H1 (cell line): ENCODE measurements at regions not wholly inside any gene's neighbourhood (a gene's known extent, or its start where the extent isn't known, plus 50 kb on each side); places are given as distances from the start of the nearest gene placed in this dataset.

Source experiments
- CTCF ChIA-PET: fragments of 300-600 bp; sonication (Branson Sonifier 250); formaldehyde crosslinking; loops from one replicate; lab custom pipeline; 2021; ENCODE audit not compliant: partially characterized antibody; lab: Charles Lee
- POLR2A ChIA-PET: fragments of 300-600 bp; sonication (Branson Sonifier 250); formaldehyde crosslinking; loops from one replicate; lab custom pipeline; 2021; ENCODE audit warnings: inconsistent platforms; ENCODE audit not compliant: partially characterized antibody; lab: Charles Lee
- DNase-seq, 2 experiments: peaks; one replicate each; pipeline versions ENCODE4 v3.0.0 to v3.0.0-alpha.2; 2010 to 2022; ENCODE audit warnings: low spot score in 2 of 2, low read depth in 1 of 2, mixed read lengths in 1 of 2
- FAIRE-seq: peaks from 2 replicates; lab custom pipeline; 2011; peaks lifted over from hg19 to GRCh38; lab: Jason Lieb, UNC
- H2AFZ ChIP-seq: 2 replicates; pipeline ENCODE4 v1.8.1; 2012; ENCODE audit warnings: low read length, inconsistent platforms
- H2AK5ac ChIP-seq: 2 replicates; pipeline ENCODE4 v1.6.1; 2013; ENCODE audit warnings: low read depth, low read length
- H2BK120ac ChIP-seq: replicated peaks from 2 replicates; pipeline ENCODE3; 2013; ENCODE audit warnings: low read depth, low read length, inconsistent platforms
- H2BK12ac ChIP-seq: 2 replicates; pipeline ENCODE4 v1.6.1; 2013; ENCODE audit warnings: low read depth, low read length
- H2BK15ac ChIP-seq: 2 replicates; pipeline ENCODE4 v1.6.1; 2013; ENCODE audit warnings: low read length
- H2BK20ac ChIP-seq: 2 replicates; pipeline ENCODE4 v1.6.1; 2013; ENCODE audit warnings: low read length
- H2BK5ac ChIP-seq: 2 replicates; pipeline ENCODE4 v1.6.1; 2013; ENCODE audit warnings: low read depth, low read length
- H3K14ac ChIP-seq: 2 replicates; pipeline ENCODE4 v1.6.1; 2013; ENCODE audit warnings: inconsistent platforms; ENCODE audit not compliant: insufficient read length
- H3K18ac ChIP-seq: 2 replicates; pipeline ENCODE4 v1.6.1; 2013; ENCODE audit warnings: low read length; ENCODE audit errors: extremely low read depth
- H3K23ac ChIP-seq: 2 replicates; pipeline ENCODE4 v1.6.1; 2013; ENCODE audit warnings: inconsistent platforms; ENCODE audit not compliant: insufficient read length
- H3K23me2 ChIP-seq: 2 replicates; pipeline ENCODE4 v1.6.1; 2013; ENCODE audit warnings: low read depth, low read length
- H3K27ac ChIP-seq: 2 replicates; pipeline ENCODE4 v1.6.1; 2011; ENCODE audit warnings: low read depth, low read length, inconsistent platforms
- H3K27me3 ChIP-seq, 4 experiments: replicated peaks in 1 of 4; 1 replicate in 1 of 4; 2 replicates in 3 of 4; pipeline versions ENCODE4 v1.6.1 to v1.8.1; 2011 to 2013; ENCODE audit warnings: low read length in 3 of 4, mild to moderate bottlenecking in 3 of 4, inconsistent platforms in 2 of 4, mixed read lengths in 2 of 4, moderate library complexity in 1 of 4; ENCODE audit not compliant: control insufficient read depth in 3 of 4, insufficient read depth in 3 of 4; ENCODE audit errors: extremely low read depth in 1 of 4
- H3K36me3 ChIP-seq, 4 experiments: 2 replicates each; pipeline versions ENCODE4 v1.6.1 to v1.8.1; 2011 to 2013; ENCODE audit warnings: mild to moderate bottlenecking in 4 of 4, low read length in 3 of 4, moderate library complexity in 2 of 4, control low read depth in 1 of 4, inconsistent platforms in 1 of 4; ENCODE audit not compliant: insufficient read depth in 4 of 4, control insufficient read depth in 2 of 4
- H3K4ac ChIP-seq: replicated peaks from 2 replicates; pipeline ENCODE3; 2013; ENCODE audit warnings: low read length, low read depth, mixed read lengths, inconsistent platforms; ENCODE audit not compliant: insufficient read length
- H3K4me1 ChIP-seq, 4 experiments: replicated peaks in 1 of 4; 1 replicate in 1 of 4; 2 replicates in 3 of 4; pipeline versions ENCODE4 v1.6.1 to v1.8.1; 2011 to 2013; ENCODE audit warnings: low read length in 3 of 4, inconsistent platforms in 2 of 4, mixed read lengths in 1 of 4; ENCODE audit not compliant: insufficient read depth in 4 of 4, control insufficient read depth in 3 of 4
- H3K4me2 ChIP-seq, 2 experiments: 2 replicates each; pipeline versions ENCODE4 v1.6.1 to v1.8.1; 2011 to 2013; ENCODE audit warnings: low read depth in 2 of 2, low read length in 2 of 2, control low read depth in 1 of 2, inconsistent platforms in 1 of 2, mild to moderate bottlenecking in 1 of 2; ENCODE audit not compliant: insufficient read depth in 1 of 2
- H3K4me3 ChIP-seq, 4 experiments: fragments of 200-600, 300-600 bp in 1 of 4; sonication (generic), shearing (Covaris generic), sonication (Bioruptor Twin) in 1 of 4; 2 replicates each; pipeline versions ENCODE4 v1.5.1 to v1.8.1; 2011 to 2016; ENCODE audit warnings: low read length in 4 of 4, low read depth in 3 of 4, control low read depth in 2 of 4, inconsistent platforms in 2 of 4, mild to moderate bottlenecking in 2 of 4, mixed read lengths in 1 of 4, moderate library complexity in 1 of 4; ENCODE audit not compliant: insufficient read depth in 2 of 4; ENCODE audit errors: extremely low read depth in 1 of 4
- H3K56ac ChIP-seq: replicated peaks from 2 replicates; pipeline ENCODE3; 2013; ENCODE audit warnings: low read depth, mild to moderate bottlenecking, mixed read lengths, low read length, inconsistent platforms; ENCODE audit not compliant: insufficient read length
- H3K79me1 ChIP-seq: 2 replicates; pipeline ENCODE4 v1.6.1; 2013; ENCODE audit warnings: low read depth, low read length, control low read depth
- H3K79me2 ChIP-seq, 2 experiments: 2 replicates each; pipeline versions ENCODE4 v1.6.1 to v1.8.1; 2012 to 2013; ENCODE audit warnings: low read length in 2 of 2, mild to moderate bottlenecking in 2 of 2, inconsistent platforms in 1 of 2; ENCODE audit not compliant: insufficient read depth in 2 of 2, control insufficient read depth in 1 of 2
- H3K9ac ChIP-seq, 4 experiments: replicated peaks in 1 of 4; 1 replicate in 1 of 4; 2 replicates in 3 of 4; pipeline versions ENCODE4 v1.6.1 to v1.8.1; 2011 to 2013; ENCODE audit warnings: low read depth in 3 of 4, low read length in 3 of 4, control low read depth in 2 of 4, mild to moderate bottlenecking in 2 of 4, moderate library complexity in 2 of 4, inconsistent platforms in 1 of 4; ENCODE audit errors: extremely low read depth in 1 of 4
- H3K9me3 ChIP-seq, 2 experiments: 2 replicates each; pipeline versions ENCODE4 v1.6.1 to v1.8.1; 2012 to 2013; ENCODE audit warnings: mild to moderate bottlenecking in 2 of 2, moderate library complexity in 2 of 2, control low read depth in 1 of 2, inconsistent platforms in 1 of 2, low read depth in 1 of 2, low read length in 1 of 2, mixed read lengths in 1 of 2; ENCODE audit not compliant: insufficient read depth in 2 of 2
- H4K20me1 ChIP-seq, 2 experiments: replicated peaks in 1 of 2; 2 replicates each; pipeline versions ENCODE3 to v1.8.1; 2011 to 2013; ENCODE audit warnings: inconsistent platforms in 2 of 2, low read length in 2 of 2, mild to moderate bottlenecking in 1 of 2; ENCODE audit not compliant: insufficient read depth in 2 of 2, control insufficient read depth in 1 of 2
- H4K5ac ChIP-seq: 2 replicates; pipeline ENCODE4 v1.6.1; 2013; ENCODE audit warnings: low read length, low read depth, mixed read lengths, inconsistent platforms; ENCODE audit not compliant: insufficient read length
- H4K8ac ChIP-seq: 2 replicates; pipeline ENCODE4 v1.8.0; 2013; ENCODE audit warnings: mild to moderate bottlenecking, moderate library complexity, low read length, inconsistent platforms; ENCODE audit not compliant: insufficient read depth; ENCODE audit errors: extremely low read depth
- H4K91ac ChIP-seq: replicated peaks from 2 replicates; pipeline ENCODE3; 2013; ENCODE audit warnings: low read length, mixed read lengths, inconsistent platforms; ENCODE audit not compliant: insufficient read length
- BACH1 ChIP-seq: IDR thresholded peaks from 2 replicates; pipeline ENCODE4 v1.6.1; 2012; ENCODE audit warnings: low read length, improper control_type of control experiment
- CREB1 ChIP-seq: IDR thresholded peaks from 2 replicates; pipeline ENCODE4 v1.6.1; 2012; ENCODE audit warnings: inconsistent platforms
- KDM5A ChIP-seq: fragments of 200-600 bp; IDR thresholded peaks from 2 replicates; pipeline ENCODE4 v1.7.1; 2012; ENCODE audit warnings: mild to moderate bottlenecking, low read length, inconsistent platforms, mixed read lengths
- NRF1 ChIP-seq: IDR thresholded peaks from 2 replicates; pipeline ENCODE4 v1.6.1; 2011; ENCODE audit warnings: mild to moderate bottlenecking, low read depth, low read length, improper control_type of control experiment
- SP2 ChIP-seq: IDR thresholded peaks from 2 replicates; pipeline ENCODE4 v1.6.1; 2012; ENCODE audit warnings: mild to moderate bottlenecking, low read length, inconsistent platforms
- SRF ChIP-seq: IDR thresholded peaks from 2 replicates; pipeline ENCODE4 v1.6.1; 2011; ENCODE audit warnings: mild to moderate bottlenecking, low read depth, low read length, moderate library complexity
- YY1 ChIP-seq: IDR thresholded peaks from 2 replicates; pipeline ENCODE4 v1.6.1; 2011; ENCODE audit warnings: low read depth, mild to moderate bottlenecking, low read length
- WGBS, 2 experiments: shearing (Covaris generic) in 1 of 2; methylation state at CpG; one replicate each; pipeline versions ENCODE4 v1.1.6 to v1.1.7; 2013 to 2015; ENCODE audit warnings: low lambda C conversion rate in 2 of 2, mixed read lengths in 2 of 2, inconsistent platforms in 1 of 2, low coverage in 1 of 2, missing lambda C conversion rate in 1 of 2; ENCODE audit not compliant: insufficient replicate concordance in 2 of 2, insufficient coverage in 1 of 2, insufficient read length in 1 of 2; ENCODE audit errors: extremely low coverage in 1 of 2, missing lambda C conversion rate in 1 of 2; 5-methylcytosine and 5-hydroxymethylcytosine counted together
- TF ChIP-seq, protein P1 (sequence below): IDR thresholded peaks from 2 replicates; pipeline ENCODE4 v1.6.1; 2012; ENCODE audit warnings: low read length, inconsistent platforms

DNA sequence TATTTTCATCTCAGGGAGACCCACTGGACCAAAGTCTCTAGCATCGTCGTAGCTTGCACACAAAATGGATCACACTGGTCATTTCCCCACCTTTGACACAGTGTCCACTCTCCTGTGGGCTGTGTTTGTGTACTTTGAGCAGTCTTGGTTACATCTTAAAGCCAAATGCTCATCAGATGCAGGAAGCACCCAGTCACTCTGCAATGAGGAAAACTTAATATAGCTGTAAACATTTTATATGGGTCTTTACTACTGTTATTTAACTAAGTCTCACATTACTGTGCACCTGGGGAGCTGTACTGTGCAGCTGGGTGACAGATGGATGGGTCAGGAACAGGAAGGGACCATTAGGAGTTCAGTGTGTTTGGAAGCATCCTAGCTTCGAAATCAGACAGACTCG is 109.0 kb upstream of the CXCR4 start:
- CTCF ChIA-PET = no interaction called here
- WGBS, 2 experiments = 89% methylated on average over 4 of the region's 4 CpGs; no CpG with 5 or more reads in 1 of the 2 experiments
- POLR2A ChIA-PET = interaction anchor here (1.7 kb wide), 1 partner anchor 15 kb away, joined by 3 read pairs; no protein-coding TSS in a partner anchor

More for the DNA sequence above, 109.0 kb upstream of the CXCR4 start:
- no peak overlapping the region for H3K56ac ChIP-seq
- no peak overlapping the region for H2AK5ac ChIP-seq
- H2BK15ac ChIP-seq = no peak overlapping the region
- H4K5ac ChIP-seq = no peak overlapping the region
- no peak overlapping the region for H2BK5ac ChIP-seq
- no peak overlapping the region for H3K18ac ChIP-seq
- H3K9ac ChIP-seq = no peak overlapping the region
- no peak overlapping the region for H3K14ac ChIP-seq
- DNase-seq (no peak), FAIRE-seq (no peak)
- no peak overlapping the region for H4K91ac ChIP-seq
- no peaks in the 10 kb centered on the region for H3K79me1 ChIP-seq
- H3K4me2 ChIP-seq = no peak overlapping the region
- no peaks in the 10 kb centered on the region for H3K36me3 ChIP-seq
- H3K4me1 ChIP-seq = peaks cover 0 to 5% (median 2%) of the 10 kb centered on the region in 4 experiments; a peak in 3 of 7 replicates
- 0 out of 4 replicates have a peak, but pooled peaks cover 0 to 5% of the 10 kb centered on the region in 2 experiments for H3K9me3 ChIP-seq
- H4K8ac ChIP-seq = no peak overlapping the region
- H3K27ac ChIP-seq = no peak overlapping the region
- H2BK12ac ChIP-seq = no peak overlapping the region
- H3K79me2 ChIP-seq = no peaks in the 10 kb centered on the region
- H3K4ac ChIP-seq = no peak overlapping the region
- TF ChIP-seq SP2 (no peak), SRF (no peak), BACH1 (no peak), KDM5A (no peak), NRF1 (no peak), YY1 (no peak), CREB1 (no peak)
- TF ChIP-seq, protein P1, sequence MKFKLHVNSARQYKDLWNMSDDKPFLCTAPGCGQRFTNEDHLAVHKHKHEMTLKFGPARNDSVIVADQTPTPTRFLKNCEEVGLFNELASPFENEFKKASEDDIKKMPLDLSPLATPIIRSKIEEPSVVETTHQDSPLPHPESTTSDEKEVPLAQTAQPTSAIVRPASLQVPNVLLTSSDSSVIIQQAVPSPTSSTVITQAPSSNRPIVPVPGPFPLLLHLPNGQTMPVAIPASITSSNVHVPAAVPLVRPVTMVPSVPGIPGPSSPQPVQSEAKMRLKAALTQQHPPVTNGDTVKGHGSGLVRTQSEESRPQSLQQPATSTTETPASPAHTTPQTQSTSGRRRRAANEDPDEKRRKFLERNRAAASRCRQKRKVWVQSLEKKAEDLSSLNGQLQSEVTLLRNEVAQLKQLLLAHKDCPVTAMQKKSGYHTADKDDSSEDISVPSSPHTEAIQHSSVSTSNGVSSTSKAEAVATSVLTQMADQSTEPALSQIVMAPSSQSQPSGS = no peak
- no peaks in the 10 kb centered on the region for H4K20me1 ChIP-seq
- H2BK20ac ChIP-seq = no peak overlapping the region
- H3K23ac ChIP-seq = no peak overlapping the region
- no peaks in the 10 kb centered on the region for H3K23me2 ChIP-seq
- H2AFZ ChIP-seq = no peak overlapping the region
- no peak overlapping the region for H3K4me3 ChIP-seq
- no peak overlapping the region for H2BK120ac ChIP-seq
- H3K27me3 ChIP-seq = no peaks in the 10 kb centered on the region; a peak in 1 of 7 replicates
